ENCODE measurements at regions not wholly inside any gene's neighbourhood (a gene's known extent, or its start where the extent isn't known, plus 50 kb on each side); places are given as distances from the start of the nearest gene placed in this dataset.

GRCh38 chr14:95385701-95386100, 66.0 kb upstream of the CLMN start:
- no peak for TF ChIP-seq MAX (IDR thresholded peaks at IDR 0.05)
- no peak for TF ChIP-seq TCF12 (IDR thresholded peaks at IDR 0.05; ENCODE audit: low read depth)
- no peak for TF ChIP-seq TAF1 (IDR thresholded peaks at IDR 0.05; ENCODE audit: low read depth)
- no peak for TF ChIP-seq REST (IDR thresholded peaks at IDR 0.05; ENCODE audit: low read depth)
- no peak for TF ChIP-seq EP300 (IDR thresholded peaks at IDR 0.05; ENCODE audit: borderline replicate concordance)

Data from Ishikawa (cell line).